Liver (tissue), 3 donors: ENCODE measurements at regions not wholly inside any gene's neighbourhood (a gene's known extent, or its start where the extent isn't known, plus 50 kb on each side); places are given as distances from the start of the nearest gene placed in this dataset.

Experiments
- CTCF ChIP-seq: fragments of 150-350 bp; IDR thresholded peaks from 2 replicates; pipeline ENCODE4 v1.5.1; 2017; ENCODE audit warnings: improper control_type of control experiment, low read depth, low read length; ENCODE audit not compliant: missing input control
- EGR1 ChIP-seq, 2 donors: IDR thresholded peaks; 2 replicates each; pipeline ENCODE4 v1.6.1; 2016 to 2018; ENCODE audit warnings: antibody characterized with exemption in 2 of 2, low read depth in 2 of 2
- HNF4A ChIP-seq, 2 donors: conservative IDR thresholded peaks; 2 replicates each; pipeline ENCODE4 v1.6.1; 2016; ENCODE audit warnings: antibody characterized with exemption in 2 of 2, mild to moderate bottlenecking in 2 of 2
- JUND ChIP-seq, 2 donors: IDR thresholded peaks; 2 replicates each; pipeline ENCODE4 v1.6.1; 2016; ENCODE audit warnings: antibody characterized with exemption in 2 of 2
- MAX ChIP-seq: IDR thresholded peaks from 2 replicates; pipeline ENCODE4 v1.6.1; 2016; ENCODE audit warnings: antibody characterized with exemption
- RAD21 ChIP-seq, 2 donors: IDR thresholded peaks; 2 replicates each; pipeline ENCODE4 v1.6.1; 2016; ENCODE audit warnings: antibody characterized with exemption in 2 of 2, mild to moderate bottlenecking in 2 of 2
- REST ChIP-seq: IDR thresholded peaks from 2 replicates; pipeline ENCODE4 v1.6.1; 2016; ENCODE audit warnings: antibody characterized with exemption, mild to moderate bottlenecking
- TAF1 ChIP-seq: conservative IDR thresholded peaks from 2 replicates; pipeline ENCODE4 v1.6.1; 2016; ENCODE audit warnings: antibody characterized with exemption, mild to moderate bottlenecking
- YY1 ChIP-seq: IDR thresholded peaks from 2 replicates; pipeline ENCODE4 v1.6.1; 2016; ENCODE audit warnings: antibody characterized with exemption, mild to moderate bottlenecking
- ZBTB33 ChIP-seq: IDR thresholded peaks from 2 replicates; pipeline ENCODE4 v1.6.1; 2016; ENCODE audit warnings: antibody characterized with exemption
- donor health status: healthy.
- donor health status: healthy.

GRCh38 chr6:79392094-79392493, 145.1 kb downstream of the LCA5 start:
- TF ChIP-seq CTCF = no peak
- TF ChIP-seq REST = no peak
- TF ChIP-seq TAF1 = no peak
- no peak for TF ChIP-seq ZBTB33
- no peak for TF ChIP-seq YY1
- no peak for TF ChIP-seq HNF4A (conservative IDR thresholded peaks at IDR 0.05)
- no peak for TF ChIP-seq JUND (IDR thresholded peaks at IDR 0.05)
- no peak for TF ChIP-seq EGR1 (IDR thresholded peaks at IDR 0.05; ENCODE audit: low read depth in 2 of 2)
- TF ChIP-seq RAD21 (IDR thresholded peaks at IDR 0.05) = no peak
- no peak for TF ChIP-seq MAX
